NCI-H1105 treated with DMSO at 0.1 percent for 48 hours (cell line): ENCODE measurements at regions not wholly inside any gene's neighbourhood (a gene's known extent, or its start where the extent isn't known, plus 50 kb on each side); places are given as distances from the start of the nearest gene placed in this dataset.
"Not testable (repeated sequence)": the region's sequence is repeated elsewhere in the genome, so short reads cannot be mapped to it uniquely, and the experiment has no call there.

Experiments
- DNase-seq: peaks from one replicate; lab custom pipeline; 2025; lab: John Stamatoyannopoulos, UW

- no peak for DNase-seq
Measured at GRCh38 chr14:105857826-105858675, 331.7 kb downstream of the TMEM121 start.

- DNase-seq: no peak
Measured at GRCh38 chr14:105858676-105859025, 332.3 kb downstream of the TMEM121 start.

GRCh38 chr14:105859073-105859716 lies 332.8 kb downstream of the TMEM121 start:
- not testable (repeated sequence) for DNase-seq

- no peak for DNase-seq
Measured at GRCh38 chr14:105859717-105860614, 333.6 kb downstream of the TMEM121 start.

GRCh38 chr14:105860615-105861580 lies 334.5 kb downstream of the TMEM121 start:
- DNase-seq: no peak

GRCh38 chr14:105861985-105862465 lies 335.6 kb downstream of the TMEM121 start:
- DNase-seq: no peak

- DNase-seq: no peak
Measured at GRCh38 chr14:105862581-105863239, 336.3 kb downstream of the TMEM121 start.

GRCh38 chr14:105863296-105864108 lies 337.1 kb downstream of the TMEM121 start:
- no peak for DNase-seq

GRCh38 chr14:105864116-105864515 lies 337.7 kb downstream of the TMEM121 start:
- no peak for DNase-seq

GRCh38 chr14:105864651-105865265 lies 338.4 kb downstream of the TMEM121 start:
- DNase-seq: no peak

- no peak for DNase-seq
Measured at GRCh38 chr14:105865266-105865903, 339.0 kb downstream of the TMEM121 start.

GRCh38 chr14:105865904-105866840 lies 339.8 kb downstream of the TMEM121 start:
- DNase-seq: no peak

- no peak for DNase-seq
Measured at GRCh38 chr14:105866841-105867321, 340.5 kb downstream of the TMEM121 start.

- no peak for DNase-seq
Measured at GRCh38 chr14:105867961-105868599, 341.7 kb downstream of the TMEM121 start.

- DNase-seq: no peak
Measured at GRCh38 chr14:105871590-105871989, 345.2 kb downstream of the TMEM121 start.

GRCh38 chr14:105873870-105874512 lies 347.6 kb downstream of the TMEM121 start:
- DNase-seq: no peak
